Lung microvascular endothelial cell (primary cell): ENCODE measurements at regions not wholly inside any gene's neighbourhood (a gene's known extent, or its start where the extent isn't known, plus 50 kb on each side); places are given as distances from the start of the nearest gene placed in this dataset.

Source experiments
- DNase-seq, 2 donors: peaks; one replicate each; pipeline versions ENCODE4 v3.0.0 to v3.0.0-alpha.2; 2010; ENCODE audit warnings: low read depth in 2 of 2

DNA sequence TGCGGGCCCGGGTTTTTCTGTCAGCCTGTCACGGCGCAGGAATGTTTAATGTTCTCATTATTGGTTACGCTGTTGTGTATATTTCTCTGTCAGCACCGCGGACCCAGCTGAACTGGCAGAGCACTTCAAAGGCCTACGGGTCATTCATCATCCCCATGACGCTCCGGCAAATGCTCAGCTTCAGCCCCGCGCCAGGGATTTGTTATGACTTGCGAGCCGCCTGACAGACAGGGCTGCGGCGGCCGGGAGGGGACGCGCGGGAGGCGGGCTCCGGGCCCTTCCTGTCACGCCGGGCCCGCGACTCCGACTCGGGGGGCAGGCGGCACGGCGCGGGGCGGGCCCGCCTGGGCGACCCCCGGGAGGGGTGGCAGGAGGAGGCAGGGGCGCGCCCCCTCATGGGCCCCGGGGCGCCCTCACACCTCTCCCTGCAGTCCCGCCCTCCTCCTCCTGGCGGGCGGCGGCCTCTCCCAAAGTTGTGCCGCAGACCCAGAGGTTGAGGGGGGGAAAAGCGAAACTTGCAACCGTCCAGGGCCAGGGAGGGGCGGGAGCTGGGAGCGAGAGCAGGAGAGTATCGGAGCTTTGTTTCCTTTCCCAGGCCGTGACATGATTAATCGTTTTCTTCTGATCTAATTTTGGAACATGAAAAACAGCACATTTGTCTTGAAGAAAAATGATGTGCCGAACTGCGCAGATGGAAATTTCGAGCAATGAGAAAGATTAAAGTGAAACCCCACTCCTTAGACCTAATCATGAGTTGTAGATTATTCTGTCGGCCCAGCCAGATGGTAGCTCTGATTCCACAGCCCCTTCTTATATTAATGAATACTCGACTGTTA, 59.3 kb upstream of the COMTD1 start:
- peak; percentile 82 to 93 for DNase-seq

DNA sequence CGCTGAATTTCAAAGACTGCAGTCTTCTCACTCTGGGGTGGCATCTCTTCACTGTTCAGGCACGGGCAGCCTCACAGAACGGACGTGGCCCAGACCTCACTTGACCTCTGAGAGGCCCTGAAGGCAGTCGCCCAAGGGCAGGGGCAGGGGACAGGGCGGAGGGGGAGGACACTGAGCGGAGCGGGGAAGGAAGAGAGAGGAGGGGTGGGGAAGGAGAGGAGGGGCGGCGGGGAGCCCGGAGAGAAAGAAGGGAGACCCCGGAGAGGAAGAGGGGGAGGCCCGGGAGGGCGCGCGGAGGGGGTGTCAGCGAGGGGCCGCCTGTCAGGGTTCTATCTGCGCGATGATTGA, 58.7 kb upstream of the COMTD1 start:
- no peak for DNase-seq

DNA sequence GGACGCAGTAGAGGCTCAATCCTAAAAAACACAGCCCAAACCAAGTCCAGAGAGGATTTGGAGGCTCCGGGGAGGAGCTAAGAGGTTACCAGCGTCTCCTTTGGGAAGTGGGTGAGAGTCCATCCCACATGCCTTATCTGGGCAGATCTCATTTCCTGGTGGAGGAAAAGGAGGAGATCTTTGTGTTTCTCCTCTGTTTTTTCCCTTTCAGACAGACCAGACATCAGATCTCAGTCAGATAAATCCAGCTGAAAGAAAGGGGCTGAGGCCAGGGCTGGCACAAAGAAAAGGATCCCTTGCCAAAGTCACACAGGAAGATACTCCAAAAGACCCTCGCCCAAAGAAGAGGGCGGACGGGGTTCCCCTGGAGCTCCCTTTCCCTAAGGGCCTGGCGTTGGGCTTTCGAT, 58.3 kb upstream of the COMTD1 start:
- DNase-seq: peak in 1 of 2 donors; percentile 35

DNA sequence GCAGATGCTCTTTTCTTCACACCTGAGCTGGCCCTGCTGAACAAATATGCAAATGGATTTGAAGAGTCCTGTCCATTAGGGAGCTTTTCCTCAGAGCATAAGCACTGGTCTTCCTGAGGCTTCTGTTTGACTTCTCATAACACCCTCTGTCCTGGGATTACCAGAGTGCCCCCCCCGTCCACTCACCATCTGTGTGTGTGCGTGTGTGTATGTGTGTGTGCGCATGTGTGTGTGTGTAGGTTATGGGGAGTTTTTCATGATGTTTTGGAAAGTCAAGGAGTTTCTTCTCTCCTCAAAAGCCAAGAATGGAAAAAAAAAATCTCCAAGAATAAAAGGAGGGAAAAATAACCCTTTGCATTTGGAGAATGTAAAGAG, 57.7 kb upstream of the COMTD1 start:
- no peak for DNase-seq

DNA sequence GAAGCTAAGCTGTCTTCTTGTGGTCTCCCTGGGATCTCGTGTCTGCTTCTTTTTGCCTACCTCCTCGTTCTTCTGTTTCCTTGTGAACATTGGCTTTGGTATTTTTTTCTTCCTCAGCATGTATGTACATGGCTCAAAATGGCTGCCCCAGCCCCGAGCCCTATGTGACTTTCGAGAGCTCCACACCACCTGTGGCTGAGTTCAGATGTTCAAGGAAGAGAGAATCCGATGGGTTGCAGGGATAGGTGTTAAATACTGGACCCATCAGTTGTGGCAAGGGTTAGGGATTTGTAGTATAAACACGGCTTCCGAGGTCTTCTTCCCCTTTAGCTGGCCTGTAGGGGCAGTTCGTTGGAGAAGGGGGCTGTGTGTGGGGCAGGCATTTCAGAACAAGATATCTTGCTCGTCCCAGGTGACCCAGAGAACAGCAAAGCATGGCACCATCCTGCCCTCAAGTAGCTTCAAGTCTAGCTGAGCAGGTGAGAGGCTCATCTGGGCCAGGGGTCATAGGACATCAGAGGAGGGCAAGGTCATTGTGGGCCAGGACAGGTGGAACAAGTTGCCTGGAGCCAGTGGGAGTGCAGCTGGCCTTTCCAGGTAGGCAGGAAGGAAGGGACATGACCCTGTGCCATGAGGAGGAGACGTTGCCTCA, 57.2 kb upstream of the COMTD1 start:
- DNase-seq: no peak

DNA sequence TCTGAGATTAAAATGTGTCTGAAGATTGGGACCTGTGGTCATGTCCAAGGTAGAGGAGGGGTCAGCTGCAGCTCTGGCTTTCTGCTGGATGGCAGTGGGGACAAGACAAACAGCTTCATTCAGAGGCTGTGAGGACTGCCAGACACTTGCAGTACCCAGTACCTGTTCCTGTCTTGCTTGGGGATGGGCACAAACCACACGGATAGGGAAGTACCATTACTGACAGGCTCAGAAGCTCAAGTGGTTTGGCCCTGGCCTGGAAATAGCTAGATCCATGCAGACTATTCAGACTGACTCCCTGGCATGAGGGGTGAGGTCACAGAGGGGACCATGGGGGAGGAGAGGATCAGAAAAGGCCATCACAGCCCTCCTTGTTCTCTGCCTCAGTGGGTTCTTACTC, 56.0 kb upstream of the COMTD1 start:
- DNase-seq: no peak

DNA sequence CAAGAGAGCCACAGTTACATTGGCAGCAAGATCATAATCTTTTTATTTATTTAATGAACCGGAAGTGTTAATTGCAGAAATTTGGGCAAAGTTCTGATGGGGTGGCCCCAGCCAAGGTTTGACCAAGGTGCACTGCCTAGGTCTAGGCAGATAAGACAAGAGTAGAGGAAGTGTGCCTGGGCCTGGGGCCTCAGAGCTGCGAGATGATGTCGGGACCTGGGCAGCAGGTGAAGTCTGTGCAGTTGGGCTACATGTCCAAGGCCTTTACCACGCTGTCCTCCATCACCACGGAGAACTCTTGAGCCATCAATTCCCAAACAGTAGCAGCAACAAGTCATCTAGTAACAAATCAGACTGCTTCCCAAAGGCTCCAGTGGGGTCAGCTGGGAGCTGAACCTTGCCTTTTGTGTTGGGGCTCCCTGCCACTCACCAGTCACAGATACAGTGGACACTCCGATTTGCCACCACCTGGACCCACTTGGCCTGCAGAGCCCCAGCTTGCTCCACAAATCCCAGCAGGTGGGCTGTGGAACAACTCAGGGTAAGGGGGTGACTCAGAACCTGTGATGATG, 52.5 kb upstream of the COMTD1 start:
- DNase-seq: no peak

DNA sequence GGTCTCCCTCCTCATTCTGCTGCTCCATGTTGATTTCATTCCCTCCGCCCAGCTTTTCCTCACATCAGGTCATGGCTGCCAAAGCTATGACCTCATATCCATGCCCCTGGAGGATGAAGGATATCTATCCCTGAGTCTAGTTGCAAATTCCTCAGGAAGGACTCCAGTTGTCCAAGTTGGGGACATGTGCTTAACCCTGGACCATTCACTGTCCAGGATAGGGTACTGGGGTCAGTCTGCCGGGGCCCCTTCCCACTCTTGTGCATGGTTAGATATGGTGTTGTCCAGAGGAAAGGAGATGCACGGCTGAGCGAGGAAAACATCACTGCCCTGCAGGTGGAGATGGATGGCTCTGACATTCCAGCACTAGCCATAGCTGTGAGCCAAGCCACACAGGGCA, 51.9 kb upstream of the COMTD1 start:
- no peak for DNase-seq

DNA sequence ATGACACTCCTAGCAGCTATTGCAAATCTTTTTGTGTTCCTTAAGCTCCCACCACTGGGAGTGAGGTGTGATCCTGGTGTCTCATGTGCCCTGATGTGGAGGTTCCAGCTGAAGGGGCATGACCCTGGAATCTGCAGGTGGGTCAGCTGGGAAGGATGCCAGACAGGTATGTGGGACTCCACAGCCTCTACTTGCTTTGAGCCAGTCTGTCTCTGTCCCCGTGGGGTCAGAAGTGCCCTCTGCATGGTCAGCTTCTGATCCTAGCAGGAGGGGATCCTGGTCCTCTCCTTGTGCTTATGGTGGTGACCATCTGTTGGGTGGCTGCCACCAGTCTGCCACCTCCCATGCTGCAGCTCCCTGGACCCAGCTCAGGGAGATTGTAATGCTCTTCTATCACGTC, 51.1 kb upstream of the COMTD1 start:
- DNase-seq: no peak
